GM18519 (cell line): ENCODE measurements at regions not wholly inside any gene's neighbourhood (a gene's known extent, or its start where the extent isn't known, plus 50 kb on each side); places are given as distances from the start of the nearest gene placed in this dataset.

Experiments used
- ATAC-seq: cut with Tn5 transposase; IDR thresholded peaks from one replicate; pipeline ENCODE4 v1.9.1; 2021; ENCODE audit warnings: mild to moderate bottlenecking, moderate library complexity; ENCODE audit not compliant: unreplicated experiment, low FRiP score

DNA sequence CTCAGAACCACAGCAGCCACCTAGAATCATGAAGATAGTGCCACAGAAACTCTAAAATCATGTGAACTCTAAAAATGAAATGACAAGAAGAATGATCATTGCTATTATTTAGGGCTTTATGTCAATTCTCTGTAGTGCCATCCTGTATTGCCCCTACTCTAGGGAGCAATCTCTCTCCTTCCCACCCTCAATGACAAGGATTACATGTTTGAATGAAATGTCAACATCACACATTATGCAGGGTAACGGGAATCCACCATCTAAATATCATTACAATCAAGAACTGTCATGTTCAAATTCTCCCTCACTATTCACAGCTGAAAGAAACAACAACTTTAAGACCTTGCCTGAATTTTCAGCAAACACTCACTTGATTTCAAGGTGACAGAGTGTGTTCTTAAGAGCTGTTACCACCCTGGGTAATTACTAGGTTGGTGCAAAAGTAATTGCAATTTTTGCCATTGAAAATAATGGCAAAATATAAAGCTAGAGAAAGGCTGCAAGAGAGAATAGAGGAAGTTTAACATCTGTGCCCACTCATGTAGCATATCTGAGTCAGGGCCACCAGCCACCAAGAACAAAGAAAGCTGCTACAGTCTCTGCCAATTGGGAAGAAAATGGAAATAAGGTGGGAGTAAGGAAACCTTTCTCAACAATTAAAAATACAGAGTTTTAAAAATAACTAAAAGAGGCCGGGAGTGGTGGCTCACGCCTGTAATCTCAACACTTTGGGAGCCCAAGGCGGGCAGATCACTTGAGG lies 112.8 kb upstream of the PSMD7 start:
- ATAC-seq: no peak

- ATAC-seq: no peak
These were observed 126.8 kb upstream of the PSMD7 start for GRCh38 chr16:74169687-74170376.

- ATAC-seq: no peak
These were observed 127.5 kb upstream of the PSMD7 start for GRCh38 chr16:74169066-74169465.

DNA sequence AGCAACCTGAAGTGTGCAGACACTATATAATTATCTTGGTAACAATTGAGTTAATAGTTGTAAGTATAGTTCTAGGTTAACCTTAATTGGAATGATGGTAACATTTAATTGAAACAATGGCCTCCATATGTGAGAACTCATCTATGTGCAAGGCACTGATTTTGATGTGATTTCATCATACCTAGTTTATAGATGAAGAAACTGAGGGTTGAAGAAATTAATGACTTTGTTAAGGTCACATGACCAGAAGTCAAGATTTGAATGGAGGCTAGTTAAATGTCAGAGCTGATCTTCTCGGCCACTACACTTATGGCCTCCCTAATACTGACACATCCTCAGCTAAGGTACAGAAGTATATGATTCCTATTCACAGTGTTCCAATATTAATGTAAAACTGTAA lies 128.2 kb upstream of the PSMD7 start:
- no peak for ATAC-seq

DNA sequence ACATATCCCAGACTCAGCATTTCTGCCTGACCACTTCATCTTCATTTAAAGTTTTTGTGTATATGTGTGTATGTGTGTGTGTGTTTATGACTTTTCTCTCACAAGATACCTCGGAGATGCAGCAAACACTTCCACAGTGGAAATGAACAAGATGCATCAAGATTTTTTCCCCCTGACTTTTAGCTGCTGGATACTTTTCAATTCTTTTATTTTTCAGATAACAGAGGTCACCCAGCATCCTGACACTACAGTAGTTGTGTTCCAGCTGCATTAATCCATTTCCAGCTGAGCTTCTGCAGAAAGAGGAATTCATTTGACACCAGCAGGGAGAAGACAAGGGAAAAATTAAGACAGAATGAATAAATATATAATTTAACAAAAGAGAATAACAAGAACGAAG lies 130.2 kb upstream of the PSMD7 start:
- no peak for ATAC-seq

GRCh38 chr16:74165566-74166080 lies 131.0 kb upstream of the PSMD7 start:
- no peak for ATAC-seq

- no peak for ATAC-seq
These were observed 135.9 kb upstream of the PSMD7 start for GRCh38 chr16:74160759-74161158.

GRCh38 chr16:74153773-74154172 lies 142.8 kb upstream of the PSMD7 start:
- ATAC-seq: no peak

GRCh38 chr16:74146643-74147042 lies 150.0 kb upstream of the PSMD7 start:
- no peak for ATAC-seq

DNA sequence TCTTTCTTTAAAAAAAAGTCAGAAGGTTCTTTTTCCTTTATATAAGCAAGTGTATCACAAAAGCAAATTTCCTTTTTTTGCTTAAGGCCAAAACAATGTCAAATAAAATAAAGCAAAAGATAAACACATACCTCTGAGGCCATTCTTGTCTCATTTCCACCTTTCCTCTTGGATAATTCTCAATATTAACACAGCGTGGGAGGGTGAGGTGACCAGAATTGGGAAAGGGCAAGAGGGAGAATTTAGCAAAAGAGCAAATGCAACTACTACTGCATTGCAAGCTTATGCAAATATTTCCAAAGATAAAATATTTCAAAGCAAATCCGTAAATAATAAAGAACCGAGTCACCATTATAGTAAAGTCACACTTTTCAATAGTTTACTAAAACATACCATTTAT lies 153.4 kb upstream of the PSMD7 start:
- no peak for ATAC-seq

GRCh38 chr16:74141015-74141414 lies 155.6 kb upstream of the PSMD7 start:
- ATAC-seq: no peak

- no peak for ATAC-seq
These were observed 156.1 kb upstream of the PSMD7 start for GRCh38 chr16:74140557-74140956.

GRCh38 chr16:74123826-74124225 lies 172.8 kb upstream of the PSMD7 start:
- no peak for ATAC-seq

GRCh38 chr16:74123195-74123594 lies 173.4 kb upstream of the PSMD7 start:
- ATAC-seq: no peak

DNA sequence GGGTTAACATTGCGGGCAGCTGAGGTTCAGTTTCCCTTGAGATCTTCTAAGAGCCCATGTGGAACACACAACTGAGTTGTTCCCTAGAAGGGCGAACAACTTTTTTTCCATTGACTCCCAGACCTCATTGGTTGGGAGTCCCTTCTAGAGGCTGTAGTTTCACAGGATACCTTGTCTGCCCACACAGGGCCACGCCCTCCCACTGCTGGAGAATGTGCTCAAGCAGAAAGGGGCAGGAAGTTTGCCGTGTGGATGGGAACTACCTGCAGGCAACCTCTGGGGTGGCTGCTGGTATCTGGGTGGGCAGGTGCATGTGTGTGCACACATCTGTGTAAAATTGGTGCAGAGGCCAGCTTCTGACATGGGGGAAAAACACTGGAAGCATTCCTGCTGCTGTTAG lies 178.8 kb upstream of the PSMD7 start:
- no peak for ATAC-seq

- no peak for ATAC-seq
These were observed 183.1 kb upstream of the PSMD7 start for GRCh38 chr16:74113545-74113944.

DNA sequence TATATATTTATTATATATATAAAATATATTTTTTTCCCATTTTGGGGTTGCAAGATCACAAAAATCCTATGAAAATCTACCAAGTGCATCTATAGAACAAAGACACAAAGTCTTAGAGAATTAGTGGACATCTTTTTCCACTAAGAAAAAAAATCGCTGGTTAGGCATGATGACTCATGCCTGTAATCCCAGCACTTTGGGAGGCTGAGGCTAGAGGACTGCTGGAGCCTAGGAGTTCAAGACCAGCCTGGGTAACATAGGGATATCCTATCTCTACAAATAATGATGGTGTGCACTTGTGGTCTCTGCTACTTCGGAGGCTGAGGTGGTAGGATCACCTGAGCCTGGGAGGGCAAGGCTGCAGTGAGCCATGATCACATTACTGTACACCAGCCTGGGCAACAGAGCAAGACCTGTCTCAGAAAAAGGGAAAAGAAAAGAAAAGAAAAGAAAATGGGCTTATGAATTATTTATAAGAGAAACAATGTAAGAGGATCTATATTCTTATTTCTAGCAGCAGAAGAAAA lies 185.1 kb upstream of the PSMD7 start:
- ATAC-seq: no peak

DNA sequence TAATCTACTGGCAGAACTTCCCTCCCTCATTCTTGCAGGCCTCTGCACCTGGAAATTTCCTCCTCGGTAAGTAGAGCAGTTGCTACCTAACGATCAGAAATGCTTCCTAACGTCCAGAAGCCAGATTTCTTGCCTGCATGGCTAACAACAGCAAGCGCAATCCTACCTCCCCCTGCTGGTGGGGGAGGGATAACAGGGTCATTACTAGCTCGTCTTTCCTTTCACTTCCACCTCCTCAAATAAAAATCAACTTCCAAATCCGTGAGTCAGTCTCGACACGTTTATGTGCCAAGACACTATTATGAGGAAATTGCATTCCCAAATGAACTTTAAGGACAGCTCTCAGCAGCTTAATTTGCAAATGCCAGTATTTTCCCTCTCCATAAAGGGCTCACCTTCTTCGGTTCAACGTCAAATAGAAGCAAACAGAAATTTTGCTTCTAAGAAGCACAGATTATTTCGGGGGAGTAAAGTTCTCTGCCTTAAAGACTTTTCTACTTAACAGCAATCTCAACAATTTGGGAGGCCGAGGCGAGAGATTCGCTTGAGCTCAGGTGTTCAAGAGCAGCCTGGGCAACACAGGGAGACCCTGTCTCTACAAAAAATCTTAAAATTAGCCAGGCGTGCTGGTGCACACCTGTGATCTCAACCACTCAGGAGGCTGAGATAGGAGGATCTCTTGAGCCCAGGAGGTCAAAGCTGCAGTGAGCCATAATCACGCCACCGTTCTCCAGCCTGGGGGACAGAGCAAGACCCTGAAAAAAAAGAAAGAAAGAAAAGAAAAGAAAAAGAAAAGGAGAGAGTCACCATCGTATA lies 188.6 kb upstream of the PSMD7 start:
- ATAC-seq: no peak

DNA sequence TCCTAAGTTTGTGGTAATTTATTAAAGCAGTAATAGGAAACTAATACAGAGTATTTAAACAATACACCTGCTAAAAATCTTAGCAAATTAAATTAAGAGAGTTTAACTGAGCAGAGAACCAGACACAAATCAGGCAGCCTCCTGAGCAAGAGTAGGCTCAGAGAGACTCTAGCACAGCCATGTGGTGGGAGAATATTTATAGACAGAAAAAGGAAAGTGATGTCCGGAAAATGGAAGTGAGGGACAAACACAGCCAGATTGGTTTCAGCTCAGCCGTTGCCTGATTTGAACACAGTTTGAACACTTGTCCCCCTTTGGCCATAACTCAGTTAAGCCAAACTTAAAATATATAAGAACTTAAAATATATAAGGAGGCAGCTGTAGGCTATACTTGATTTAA lies 192.6 kb upstream of the PSMD7 start:
- ATAC-seq: no peak

DNA sequence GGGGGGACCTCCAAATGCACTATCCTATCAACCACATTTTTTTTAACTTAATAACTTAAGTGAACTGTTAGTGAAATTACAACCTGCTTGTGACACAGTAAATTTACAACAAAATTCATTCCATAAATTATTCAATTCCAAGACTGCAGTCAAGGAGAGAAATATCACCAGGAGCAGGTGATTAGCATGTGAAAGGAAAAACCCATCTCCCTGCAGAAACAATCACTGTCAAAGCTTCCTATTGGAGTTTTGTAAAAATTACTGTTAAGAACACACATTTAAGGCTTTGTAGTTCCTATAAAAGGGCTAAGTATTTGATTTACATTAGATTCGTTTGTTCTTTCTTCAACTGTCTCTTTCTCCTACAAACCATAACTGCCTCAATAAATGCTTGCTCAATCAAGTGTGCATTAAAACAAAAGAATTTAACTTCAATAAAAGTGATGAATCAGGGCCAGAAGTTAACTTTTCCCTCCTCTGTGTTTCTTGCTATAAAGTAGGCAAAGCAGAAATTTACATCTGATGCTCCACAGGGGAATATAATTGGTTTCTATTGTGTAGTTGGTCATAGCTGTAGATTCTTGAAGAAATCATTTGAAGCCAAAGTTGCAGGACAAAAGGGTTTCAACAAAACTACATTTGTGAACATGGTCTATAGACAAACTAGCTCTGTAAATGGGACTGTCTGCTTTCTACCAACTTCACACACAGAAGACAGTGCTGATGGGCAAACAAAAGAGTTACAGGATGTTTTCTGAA lies 195.1 kb upstream of the PSMD7 start:
- ATAC-seq: no peak
